GM18498 (cell line): ENCODE measurements at regions not wholly inside any gene's neighbourhood (a gene's known extent, or its start where the extent isn't known, plus 50 kb on each side); places are given as distances from the start of the nearest gene placed in this dataset.
A peak's percentile ranks its signal among the peaks of the same experiment; 100 is the strongest.

Experiments
- ATAC-seq: cut with Tn5 transposase; IDR thresholded peaks from one replicate; pipeline ENCODE4 v1.9.1; 2021; ENCODE audit warnings: mild to moderate bottlenecking, moderate library complexity; ENCODE audit not compliant: unreplicated experiment

DNA sequence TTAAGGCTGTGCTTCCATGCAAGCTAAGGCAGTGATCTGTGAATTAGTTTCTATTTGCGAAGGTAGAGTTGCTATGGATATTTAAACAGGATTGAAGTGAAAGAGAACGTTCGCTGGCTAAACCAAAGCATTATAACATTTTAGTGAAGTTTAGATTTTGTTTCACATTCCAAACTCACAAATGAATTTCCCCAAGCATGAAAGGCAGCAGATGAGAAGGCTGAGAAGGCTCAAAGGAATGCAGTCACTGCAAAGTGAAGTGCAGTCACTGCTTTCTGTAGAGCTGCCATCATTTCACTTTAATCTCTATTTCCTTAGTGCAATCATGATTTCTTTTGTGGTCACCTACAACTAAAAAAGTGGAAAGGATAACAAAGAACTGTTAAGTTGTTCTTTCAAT lies 334.7 kb upstream of the NR3C2 start:
- no peak for ATAC-seq

DNA sequence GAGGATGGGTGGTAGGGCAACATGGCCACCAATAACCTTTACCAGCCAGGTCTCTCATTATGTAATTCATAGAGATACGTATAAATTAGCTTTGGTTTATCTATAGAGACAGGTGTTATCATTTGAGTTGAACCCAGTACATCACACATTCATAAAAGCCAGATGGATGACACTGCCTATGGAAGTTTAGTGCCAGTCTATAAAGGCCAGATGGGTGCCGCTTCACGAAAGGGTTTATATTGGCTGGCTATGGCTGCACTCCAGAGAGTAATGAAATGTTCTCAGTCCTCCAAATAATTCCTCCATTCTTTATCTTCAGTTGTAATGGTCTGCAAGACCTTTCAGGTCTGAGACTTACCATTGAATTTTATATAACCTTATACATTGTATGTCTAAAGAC lies 331.9 kb upstream of the NR3C2 start:
- ATAC-seq: no peak

DNA sequence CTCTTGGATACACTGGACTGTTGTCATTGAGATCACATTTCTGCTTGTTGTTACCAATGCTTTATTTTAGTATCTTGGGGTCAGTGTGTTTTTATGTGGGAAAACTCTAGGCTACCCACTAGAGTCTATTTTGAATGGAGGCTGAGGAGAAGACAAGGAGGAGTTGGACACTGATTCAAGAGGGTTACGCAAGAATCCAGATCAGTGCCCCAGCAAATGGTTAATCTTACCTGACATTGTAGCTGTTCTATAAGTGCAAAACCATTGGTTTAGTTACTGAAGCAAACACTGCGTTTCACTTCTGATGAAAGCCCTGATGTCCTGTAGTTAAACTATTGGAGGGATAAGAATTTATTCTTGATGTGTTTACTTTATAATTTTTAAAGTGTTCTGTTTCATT lies 331.1 kb upstream of the NR3C2 start:
- no peak for ATAC-seq

DNA sequence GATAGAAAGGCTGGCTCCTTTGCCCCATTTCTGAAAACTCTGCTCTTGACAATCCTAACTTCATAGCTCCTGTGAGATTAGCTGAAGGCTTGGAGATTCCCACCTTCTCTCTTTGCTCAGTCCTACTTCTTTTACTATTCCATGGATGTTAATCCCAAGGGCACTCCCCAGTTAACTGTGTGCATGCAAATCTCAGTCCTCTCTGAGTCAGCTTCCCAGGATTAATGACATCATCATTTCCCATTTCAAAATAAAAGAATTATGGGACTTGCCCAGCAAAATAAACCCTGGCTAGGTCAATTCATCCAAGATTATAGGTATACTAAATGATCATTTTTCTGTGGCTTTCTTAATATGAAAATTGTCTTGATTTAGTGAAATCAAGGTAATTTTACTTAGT lies 328.6 kb upstream of the NR3C2 start:
- ATAC-seq: no peak

DNA sequence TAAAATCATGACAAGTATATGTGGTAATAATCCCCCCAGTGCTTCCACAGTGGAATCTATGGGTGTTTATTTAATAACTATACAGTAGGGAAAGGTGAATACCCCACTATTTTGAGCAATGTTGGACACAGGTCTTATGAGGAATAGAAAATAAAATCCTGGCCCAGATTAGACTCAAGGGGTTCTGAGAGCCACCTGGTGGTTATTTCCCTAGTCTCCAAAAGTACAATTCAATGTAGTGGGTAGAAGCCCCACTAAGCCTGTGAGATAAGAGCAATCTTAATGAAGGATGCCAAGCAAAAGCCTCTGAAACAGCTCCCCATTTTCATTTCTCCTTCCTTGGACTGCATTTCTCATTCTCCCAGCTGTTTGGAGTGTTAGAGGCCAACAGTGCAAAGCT lies 328.2 kb upstream of the NR3C2 start:
- ATAC-seq: no peak

DNA sequence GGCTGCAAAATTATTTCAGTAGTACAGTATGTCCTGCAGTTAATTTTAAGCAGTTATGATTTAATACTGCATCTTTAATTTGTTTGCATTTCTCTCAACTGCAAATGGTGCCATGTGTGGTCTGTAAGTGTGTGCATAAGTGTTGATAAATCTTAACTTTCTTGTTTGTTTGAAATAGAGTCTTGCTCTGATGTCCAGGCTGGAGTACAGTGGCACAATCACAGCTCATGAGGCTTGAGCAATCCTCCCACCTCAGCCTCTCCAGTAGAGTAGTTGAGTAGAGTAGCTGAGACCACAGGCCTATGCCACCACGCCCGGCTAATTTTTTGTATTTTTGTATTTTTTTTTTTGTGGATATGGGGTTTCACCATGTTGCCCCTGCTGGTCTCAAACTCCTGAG lies 322.5 kb upstream of the NR3C2 start:
- no peak for ATAC-seq

DNA sequence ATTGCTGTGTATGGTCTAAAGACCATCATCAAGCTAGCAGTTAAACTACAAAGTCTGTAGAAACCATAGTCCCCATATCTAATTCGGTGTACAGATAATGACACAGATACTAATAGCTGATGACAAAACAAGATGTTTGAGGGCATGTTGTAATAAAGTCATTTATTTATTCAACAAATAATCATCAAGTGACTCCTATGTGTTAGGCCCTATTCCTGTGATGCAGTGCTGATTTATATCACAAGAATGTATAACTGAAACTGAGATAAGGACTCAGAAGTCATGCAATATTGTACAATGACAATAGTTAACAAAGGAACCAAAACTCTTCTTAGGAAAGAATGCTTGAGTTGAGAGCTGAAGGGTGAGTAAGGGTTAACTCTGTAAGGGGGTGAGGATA lies 315.0 kb upstream of the NR3C2 start:
- ATAC-seq: no peak

DNA sequence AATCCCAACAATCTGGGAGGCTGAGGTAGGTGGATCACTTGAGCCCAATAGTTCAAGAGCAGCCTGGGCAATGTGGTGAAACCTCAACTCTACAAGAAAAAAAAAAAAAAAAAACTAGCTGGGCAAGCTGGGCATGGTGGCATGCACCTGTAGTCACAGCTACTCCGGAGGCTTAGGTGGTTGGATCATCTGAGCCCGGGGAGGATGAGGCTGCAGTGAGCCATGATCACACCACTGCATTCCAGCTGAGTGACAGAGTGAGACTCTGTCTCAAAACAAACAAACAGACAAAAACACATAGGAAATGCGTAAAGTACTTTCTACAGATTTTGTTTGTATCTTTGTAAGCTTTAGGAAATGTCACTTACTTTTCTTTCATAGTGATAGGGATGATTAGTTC lies 307.2 kb upstream of the NR3C2 start:
- no peak for ATAC-seq

DNA sequence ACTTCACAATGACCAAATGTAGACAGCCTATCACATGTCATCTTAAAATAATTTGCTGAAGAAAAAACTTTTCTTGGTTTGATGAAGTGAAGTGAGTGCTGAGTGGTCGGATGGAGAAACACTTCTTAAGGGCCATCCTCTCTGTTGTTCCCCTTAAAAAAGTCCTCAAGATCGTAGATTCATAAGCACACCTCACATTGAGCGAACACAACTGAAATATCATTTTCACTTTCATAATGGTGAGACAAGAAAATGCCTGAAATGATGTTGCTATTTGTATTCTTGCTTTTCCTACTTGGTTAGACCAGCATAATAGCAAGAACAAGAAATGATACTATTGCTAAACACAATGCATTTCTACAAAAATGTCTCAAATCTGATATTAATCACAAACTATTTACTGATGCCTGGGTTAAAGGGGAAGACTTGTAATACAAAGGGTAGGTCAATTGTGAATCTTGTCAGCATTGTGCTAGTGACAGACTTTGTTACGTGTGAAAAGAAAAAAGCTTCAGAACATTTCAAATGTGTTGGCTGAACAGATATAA lies 305.6 kb upstream of the NR3C2 start:
- ATAC-seq: no peak

DNA sequence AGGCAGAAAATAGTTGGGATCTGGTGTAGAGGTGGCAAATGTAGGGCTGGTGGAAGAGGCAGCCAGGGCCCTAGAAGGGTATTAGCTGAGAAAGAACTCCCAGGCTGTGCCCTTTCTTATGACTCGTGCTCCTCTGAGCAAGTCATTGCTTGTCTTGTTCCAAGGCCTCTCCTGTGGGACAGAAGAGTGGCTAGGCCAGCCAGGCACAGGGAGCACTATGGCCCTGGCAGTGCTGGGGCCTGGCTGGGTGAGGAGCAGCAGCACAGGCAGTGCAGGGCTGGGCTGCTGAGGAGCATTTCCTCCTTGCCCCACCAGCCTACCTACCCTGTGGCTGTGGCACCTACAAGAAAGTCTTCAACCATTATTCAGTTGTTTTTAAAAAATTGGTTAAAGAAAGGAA lies 298.5 kb upstream of the NR3C2 start:
- no peak for ATAC-seq

DNA sequence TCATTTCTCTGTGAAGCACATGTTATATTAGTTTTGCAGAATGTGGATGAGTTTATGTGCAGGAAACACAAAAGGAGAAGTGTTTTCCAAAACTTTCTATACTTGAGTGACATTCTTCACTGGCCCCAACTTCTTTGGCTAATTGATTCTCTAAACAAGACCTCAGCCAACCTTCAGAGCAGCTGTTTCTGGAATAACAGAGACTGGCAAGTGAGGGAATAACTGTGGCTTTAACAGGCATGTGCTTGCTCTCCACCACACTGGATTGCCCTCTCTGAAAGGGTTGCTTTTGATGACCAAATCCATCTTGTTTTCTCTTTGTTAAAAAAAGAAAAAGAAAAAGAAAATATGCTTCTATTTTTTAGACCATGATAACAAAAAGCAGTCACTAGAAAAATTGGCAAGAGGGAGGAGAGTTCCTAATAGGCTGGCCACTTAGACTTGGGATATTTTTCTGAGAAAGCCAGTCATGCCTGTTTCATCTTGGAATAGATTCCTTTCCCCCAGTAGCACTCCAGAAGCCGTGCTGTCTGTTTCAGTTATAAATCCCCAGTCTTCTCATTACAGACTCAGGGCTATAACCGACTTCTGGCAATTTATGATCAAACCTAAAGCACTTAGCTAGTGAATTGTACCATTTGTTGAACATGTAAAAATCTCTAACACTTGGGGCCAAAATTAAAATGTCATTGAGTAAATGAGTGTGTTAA lies 295.0 kb upstream of the NR3C2 start:
- ATAC-seq: no peak

DNA sequence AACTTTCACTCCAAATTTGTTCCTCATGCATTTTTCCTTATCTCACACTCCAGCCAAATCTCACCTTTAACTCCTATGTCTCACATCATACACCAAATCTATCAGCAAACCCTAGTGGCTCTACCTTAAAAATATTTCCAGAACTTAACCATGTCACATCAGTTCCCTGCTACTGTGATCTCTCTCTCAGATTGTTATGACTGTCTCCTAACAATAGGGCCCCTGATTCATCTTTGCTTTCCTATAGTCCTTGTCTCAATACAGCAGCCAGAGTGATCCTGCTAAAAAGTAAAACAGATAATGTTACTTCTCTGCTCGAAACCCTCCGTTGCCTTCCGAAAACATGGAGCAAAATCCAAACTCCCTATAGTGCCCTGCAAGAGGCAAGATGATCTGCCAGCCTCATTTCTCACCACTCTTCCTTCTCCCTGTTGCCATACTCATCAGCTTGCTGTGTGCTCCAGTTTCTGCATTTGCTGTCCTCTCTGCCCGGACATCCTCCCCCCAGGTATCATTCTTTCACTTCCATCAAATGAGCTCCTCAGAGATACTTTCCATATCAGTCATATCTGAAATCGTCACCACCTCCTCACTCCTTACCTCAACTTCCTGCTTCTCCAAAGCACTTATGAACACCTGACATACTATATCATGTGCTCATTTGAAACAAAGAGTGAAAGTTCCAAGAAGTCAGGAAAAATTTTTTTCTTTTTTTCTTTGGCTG lies 293.4 kb upstream of the NR3C2 start:
- ATAC-seq: peak; percentile 48

DNA sequence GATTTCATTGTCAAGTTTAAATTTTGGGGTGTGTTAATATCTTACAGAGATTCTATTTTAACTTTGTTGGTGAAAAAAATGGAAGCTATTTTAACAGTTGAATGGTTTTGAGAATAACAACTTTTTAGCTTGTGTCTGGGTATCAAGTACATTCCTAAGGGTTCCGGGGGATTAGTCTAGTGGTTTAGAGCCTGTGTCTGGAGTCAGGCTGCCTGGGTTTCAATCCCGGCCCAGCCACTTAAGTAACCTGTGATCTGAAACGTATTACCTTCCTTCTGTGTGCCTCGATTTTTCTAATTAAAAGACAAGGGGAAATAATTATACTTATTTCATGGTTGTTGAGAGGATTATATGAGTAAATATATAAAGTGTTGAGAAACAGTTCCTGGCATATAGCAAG lies 288.6 kb upstream of the NR3C2 start:
- no peak for ATAC-seq

DNA sequence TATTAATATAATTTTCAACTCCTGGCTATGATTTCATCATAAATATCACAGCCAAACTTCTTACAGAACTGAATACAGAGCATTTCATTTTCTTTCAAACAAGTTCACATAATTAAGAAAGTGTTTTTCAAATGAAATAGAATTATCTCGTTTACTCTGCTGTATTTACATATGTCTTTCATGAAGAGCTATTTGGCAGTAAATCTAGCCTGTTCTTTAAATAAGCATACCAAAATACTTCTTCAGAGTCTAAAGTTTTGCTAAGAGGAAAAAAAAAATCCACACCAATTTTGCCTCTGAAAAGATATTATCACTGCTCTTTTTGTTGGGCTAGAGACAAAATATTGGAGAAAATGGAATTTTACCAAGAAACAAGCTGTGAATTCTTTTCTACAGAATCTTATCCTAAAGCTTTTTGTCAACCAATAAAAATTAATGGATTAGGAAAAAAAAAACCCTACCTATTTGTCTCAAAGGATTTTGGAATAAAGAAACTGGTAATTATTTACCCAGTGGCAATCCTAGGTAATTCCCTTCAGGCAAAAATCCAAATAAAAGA lies 287.9 kb upstream of the NR3C2 start:
- ATAC-seq: no peak

DNA sequence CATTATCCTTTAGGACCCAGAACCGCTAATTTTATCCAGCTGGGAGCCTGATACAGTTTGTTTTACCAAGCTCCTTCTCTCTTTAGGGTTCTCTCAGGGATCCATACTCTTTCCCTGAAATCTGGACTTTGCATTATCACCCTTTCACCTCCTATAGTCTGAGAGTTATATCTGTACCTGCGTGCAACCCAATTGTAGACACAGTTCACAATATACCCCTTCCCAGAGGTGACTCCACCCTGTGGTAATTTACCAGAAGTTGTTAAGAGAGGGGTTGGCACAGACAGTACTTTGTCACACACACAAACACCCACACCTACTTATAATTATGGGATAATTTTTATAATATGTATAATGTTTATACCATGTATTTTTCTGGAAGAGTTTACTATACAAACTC lies 275.8 kb upstream of the NR3C2 start:
- ATAC-seq: no peak

DNA sequence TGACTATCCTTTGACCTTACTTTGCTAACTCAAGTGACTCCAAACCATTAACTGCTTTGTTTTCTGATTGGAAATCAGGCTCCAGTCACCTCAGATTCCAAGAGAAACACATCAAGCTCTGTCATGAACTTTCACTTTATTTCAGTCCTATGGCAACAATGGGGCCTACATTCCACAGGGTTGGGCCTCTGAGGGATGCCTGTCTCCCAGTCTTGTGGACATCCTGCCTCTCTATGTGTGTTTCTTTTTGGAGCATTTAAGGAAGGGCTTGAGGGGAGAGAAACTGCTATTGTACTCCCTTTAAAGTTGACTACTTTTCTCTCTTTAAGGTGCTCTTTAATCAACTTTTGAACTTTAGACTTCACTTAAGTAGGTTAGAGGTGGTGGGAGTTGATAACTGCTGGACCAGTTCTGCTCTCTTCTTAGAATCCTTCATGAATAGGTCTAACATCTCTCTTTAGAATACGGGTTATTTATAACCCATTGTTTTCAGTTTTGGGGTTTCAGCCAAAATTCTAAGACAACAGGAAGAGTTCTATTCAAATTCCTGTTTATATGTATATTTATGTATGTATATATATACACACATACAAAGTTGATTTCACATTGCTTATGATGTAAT lies 274.3 kb upstream of the NR3C2 start:
- no peak for ATAC-seq

DNA sequence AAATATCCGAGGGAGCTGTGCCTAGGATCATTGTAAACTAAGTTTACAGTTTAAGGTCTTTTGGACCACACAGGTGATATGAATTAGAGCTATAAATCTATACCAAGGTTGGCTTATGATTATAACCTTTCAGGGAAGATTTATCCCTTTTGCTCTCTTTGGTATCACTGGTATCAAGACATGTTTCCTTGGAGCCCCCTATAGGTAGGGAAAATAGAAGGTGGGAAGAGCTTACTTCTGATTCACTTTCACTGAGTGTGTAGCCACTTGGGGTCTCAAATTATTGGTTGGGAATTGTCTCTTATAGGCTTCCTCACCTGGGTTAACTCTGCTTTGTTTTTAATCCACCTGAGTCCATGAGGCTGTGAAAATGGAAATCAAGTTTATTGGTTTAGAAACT lies 262.1 kb upstream of the NR3C2 start:
- no peak for ATAC-seq

DNA sequence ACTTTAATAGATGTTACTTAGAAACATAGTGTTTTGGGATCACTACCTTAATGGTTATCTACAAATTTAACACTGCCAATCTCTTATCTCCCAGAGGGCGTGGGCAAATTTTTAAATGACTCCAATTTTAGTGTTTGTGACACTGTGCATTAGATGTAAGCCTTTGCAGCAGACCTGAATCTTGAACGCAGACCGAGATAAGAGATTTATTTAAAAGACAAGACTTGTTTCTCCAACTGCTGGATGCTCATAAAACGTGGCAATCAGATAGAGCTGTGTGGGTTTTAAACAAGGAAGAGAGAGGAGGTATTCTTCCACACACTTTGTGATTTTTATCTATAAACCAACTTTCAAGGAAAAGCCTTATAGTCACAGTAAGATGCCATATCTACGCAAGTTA lies 252.5 kb upstream of the NR3C2 start:
- no peak for ATAC-seq

DNA sequence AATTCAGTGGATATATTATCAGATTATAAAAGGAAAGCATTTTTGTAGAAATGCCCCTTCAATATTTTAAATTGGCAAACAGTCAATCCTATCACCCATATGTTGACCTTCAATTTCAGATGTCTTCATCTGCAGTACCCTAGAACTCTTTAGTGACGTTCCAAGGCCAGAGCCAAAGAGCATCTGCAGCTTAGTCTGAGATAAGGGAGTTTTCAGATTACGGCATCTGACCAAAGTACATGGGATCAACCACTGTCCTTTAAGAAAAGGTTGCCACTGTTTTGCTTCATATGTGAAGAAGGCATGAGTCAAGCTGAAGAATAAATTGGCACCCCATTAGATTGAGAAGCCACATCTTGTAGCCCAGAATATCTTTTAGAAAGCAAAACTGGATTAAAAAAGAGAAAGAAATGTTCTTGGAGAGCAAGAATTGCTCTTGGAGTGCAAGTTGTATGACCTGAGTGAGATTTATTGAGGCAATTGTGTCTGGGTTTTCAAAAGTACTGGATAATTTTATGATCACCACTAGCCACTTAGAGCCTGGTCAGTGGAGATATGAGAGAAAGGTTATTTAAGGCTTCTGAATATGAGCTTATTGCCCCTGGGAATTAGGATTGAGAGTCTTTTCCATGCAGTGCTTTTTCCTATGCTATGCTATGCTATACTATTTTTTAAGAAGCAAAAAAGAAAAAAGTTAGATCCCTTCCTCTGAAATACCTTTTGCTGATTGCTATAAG lies 251.9 kb upstream of the NR3C2 start:
- no peak for ATAC-seq

DNA sequence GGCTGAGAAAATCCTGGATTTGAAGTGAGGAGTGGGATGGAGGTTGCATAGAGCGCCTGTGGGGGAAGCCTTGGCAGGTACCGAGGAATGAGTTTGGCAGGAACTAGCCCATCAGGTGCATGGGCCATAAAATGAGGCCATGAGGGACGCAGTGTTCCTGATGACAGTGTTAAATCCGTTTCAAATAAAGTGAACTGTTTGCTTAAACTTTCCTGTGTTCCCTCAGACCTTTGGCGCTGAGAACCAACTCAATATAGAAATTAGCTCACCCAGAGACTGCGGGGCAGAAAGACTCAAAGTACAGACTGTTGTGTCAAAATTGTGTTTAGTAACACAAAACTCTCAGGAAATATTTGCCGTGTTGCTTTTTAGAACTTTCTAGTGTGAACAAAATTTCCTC lies 250.0 kb upstream of the NR3C2 start:
- ATAC-seq: no peak

DNA sequence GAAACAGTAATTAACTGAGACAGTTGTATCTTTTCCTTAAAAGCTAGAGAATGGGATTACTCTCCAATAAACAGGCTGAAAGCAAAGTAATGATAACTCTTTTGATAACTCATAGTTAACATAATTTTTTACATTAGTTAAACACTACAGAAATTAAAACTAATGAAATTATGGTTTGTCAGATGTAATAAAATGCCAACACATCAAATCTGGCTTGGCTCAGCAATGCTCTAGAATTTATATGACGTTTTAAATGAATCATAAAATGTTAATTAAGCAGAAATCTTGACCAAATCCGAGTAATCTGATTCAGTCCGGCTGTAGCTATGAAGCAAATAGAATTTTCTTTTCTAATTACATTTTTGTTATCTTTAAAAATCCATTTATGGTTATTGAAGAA lies 244.2 kb upstream of the NR3C2 start:
- ATAC-seq: no peak
